ENCODE measurements at regions not wholly inside any gene's neighbourhood (a gene's known extent, or its start where the extent isn't known, plus 50 kb on each side); places are given as distances from the start of the nearest gene placed in this dataset.

DNA sequence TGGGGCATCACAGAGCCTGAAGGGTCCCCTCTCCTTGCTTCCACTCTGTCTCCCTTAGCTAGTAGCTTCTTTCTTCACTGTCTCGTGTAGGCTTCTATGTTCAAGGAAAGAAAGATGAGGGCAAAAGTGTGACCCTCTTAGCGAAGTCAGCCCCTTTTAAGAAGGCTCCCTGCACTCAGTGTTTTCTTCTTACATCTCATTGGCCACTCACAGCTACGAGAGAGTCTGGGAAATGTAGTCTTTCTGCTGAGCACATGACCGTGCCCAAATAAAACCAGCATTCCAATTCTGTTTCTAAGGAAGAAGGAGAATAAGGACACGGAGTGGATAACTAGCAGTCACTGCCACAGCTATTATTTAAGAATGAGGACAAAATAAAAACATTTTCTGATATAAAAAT, 104.9 kb upstream of the TNR start:
- dilution Hi-C loops (cut with MboI; ENCODE audit: extremely low pct_ligation_motif_present, low sequenced_read_pairs), result no loop called here
- Histone ChIP-seq H2AFZ (ENCODE audit: control insufficient read depth, low read length) (no peak overlapping the region), H3K9ac (ENCODE audit: control insufficient read depth, extremely low read depth, insufficient read depth, low read length) (no peak overlapping the region), H3K9me3 (ENCODE audit: control insufficient read depth, low read depth, low read length) (no peaks in the 10 kb centered on the region), H3K79me2 (ENCODE audit: control insufficient read depth, insufficient read depth, low read length) (no peaks in the 10 kb centered on the region), H3K4me1 (ENCODE audit: control insufficient read depth, extremely low read depth, insufficient read depth, low read length) (no peaks in the 10 kb centered on the region), H3K4me3 (ENCODE audit: control insufficient read depth in 2 of 3, extremely low read depth in 1 of 3, insufficient read depth in 2 of 3, low read depth in 1 of 3, low read length in 3 of 3) (no peak overlapping the region), H3K4me2 (ENCODE audit: control insufficient read depth, extremely low read depth, insufficient read depth, low read depth, low read length) (no peak overlapping the region), H4K20me1 (ENCODE audit: control insufficient read depth, extremely low read depth, insufficient read depth, low read length) (no peaks in the 10 kb centered on the region), H3K27ac (ENCODE audit: control insufficient read depth, insufficient read depth, low read length) (no peak overlapping the region), H3K9me1 (ENCODE audit: control insufficient read depth, extremely low read depth, insufficient read depth, low read length) (no peaks in the 10 kb centered on the region), H3K36me3 (ENCODE audit: control insufficient read depth in 2 of 2, extremely low read depth in 1 of 2, insufficient read depth in 2 of 2, low read length in 2 of 2) (no peaks in the 10 kb centered on the region), H3K27me3 (ENCODE audit: control insufficient read depth, extremely low read depth, insufficient read depth, low read length) (peaks cover 3% of the 10 kb centered on the region)
- no peak for DNase-seq (ENCODE audit: low read depth, low spot score)
- FAIRE-seq, result no peak
- TF ChIP-seq, protein P1, sequence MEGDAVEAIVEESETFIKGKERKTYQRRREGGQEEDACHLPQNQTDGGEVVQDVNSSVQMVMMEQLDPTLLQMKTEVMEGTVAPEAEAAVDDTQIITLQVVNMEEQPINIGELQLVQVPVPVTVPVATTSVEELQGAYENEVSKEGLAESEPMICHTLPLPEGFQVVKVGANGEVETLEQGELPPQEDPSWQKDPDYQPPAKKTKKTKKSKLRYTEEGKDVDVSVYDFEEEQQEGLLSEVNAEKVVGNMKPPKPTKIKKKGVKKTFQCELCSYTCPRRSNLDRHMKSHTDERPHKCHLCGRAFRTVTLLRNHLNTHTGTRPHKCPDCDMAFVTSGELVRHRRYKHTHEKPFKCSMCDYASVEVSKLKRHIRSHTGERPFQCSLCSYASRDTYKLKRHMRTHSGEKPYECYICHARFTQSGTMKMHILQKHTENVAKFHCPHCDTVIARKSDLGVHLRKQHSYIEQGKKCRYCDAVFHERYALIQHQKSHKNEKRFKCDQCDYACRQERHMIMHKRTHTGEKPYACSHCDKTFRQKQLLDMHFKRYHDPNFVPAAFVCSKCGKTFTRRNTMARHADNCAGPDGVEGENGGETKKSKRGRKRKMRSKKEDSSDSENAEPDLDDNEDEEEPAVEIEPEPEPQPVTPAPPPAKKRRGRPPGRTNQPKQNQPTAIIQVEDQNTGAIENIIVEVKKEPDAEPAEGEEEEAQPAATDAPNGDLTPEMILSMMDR (optimal IDR thresholded peaks at IDR 0.05 in 1 of 3, IDR thresholded peaks at IDR 0.05 in 1 of 3, conservative IDR thresholded peaks at IDR 0.05 in 1 of 3; ENCODE audit: extremely low read depth in 1 of 3, insufficient read depth in 2 of 3, low read length in 3 of 3), result no peak
- no peak for TF ChIP-seq EZH2 (IDR thresholded peaks at IDR 0.05; ENCODE audit: low read length)

DNA sequence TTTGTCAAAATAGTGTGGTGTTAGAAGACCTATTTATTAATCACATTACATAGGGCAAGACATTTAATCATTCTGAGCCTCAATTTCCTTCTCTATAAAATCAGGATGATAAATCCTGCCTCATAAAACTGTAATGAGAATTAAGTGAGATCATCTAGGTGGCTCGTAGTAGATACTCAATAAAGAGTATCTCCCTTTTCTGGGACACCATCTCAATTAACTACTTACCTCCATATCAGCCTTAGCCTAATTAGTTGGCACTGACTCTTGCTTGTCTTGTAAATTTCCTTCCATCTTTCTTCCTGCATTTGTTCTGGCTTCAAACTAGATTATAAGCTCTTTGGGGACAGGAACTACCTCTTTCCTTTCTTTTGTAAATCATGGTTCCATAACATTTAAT, 102.6 kb upstream of the TNR start:
- dilution Hi-C loops (cut with MboI; ENCODE audit: extremely low pct_ligation_motif_present, low sequenced_read_pairs), result no loop called here
- Histone ChIP-seq H4K20me1 (ENCODE audit: control insufficient read depth, extremely low read depth, insufficient read depth, low read length) (no peaks in the 10 kb centered on the region), H3K79me2 (ENCODE audit: control insufficient read depth, insufficient read depth, low read length) (no peaks in the 10 kb centered on the region), H3K9me3 (ENCODE audit: control insufficient read depth, low read depth, low read length) (no peaks in the 10 kb centered on the region), H3K36me3 (ENCODE audit: control insufficient read depth in 2 of 2, extremely low read depth in 1 of 2, insufficient read depth in 2 of 2, low read length in 2 of 2) (no peaks in the 10 kb centered on the region), H3K27ac (ENCODE audit: control insufficient read depth, insufficient read depth, low read length) (no peak overlapping the region), H3K9ac (ENCODE audit: control insufficient read depth, extremely low read depth, insufficient read depth, low read length) (no peak overlapping the region), H3K4me1 (ENCODE audit: control insufficient read depth, extremely low read depth, insufficient read depth, low read length) (no peaks in the 10 kb centered on the region), H2AFZ (ENCODE audit: control insufficient read depth, low read length) (no peak overlapping the region), H3K9me1 (ENCODE audit: control insufficient read depth, extremely low read depth, insufficient read depth, low read length) (no peaks in the 10 kb centered on the region), H3K4me3 (ENCODE audit: control insufficient read depth in 2 of 3, extremely low read depth in 1 of 3, insufficient read depth in 2 of 3, low read depth in 1 of 3, low read length in 3 of 3) (no peak overlapping the region), H3K4me2 (ENCODE audit: control insufficient read depth, extremely low read depth, insufficient read depth, low read depth, low read length) (no peak overlapping the region), H3K27me3 (ENCODE audit: control insufficient read depth, extremely low read depth, insufficient read depth, low read length) (peaks cover 9% of the 10 kb centered on the region)
- FAIRE-seq (no peak), DNase-seq (ENCODE audit: low read depth, low spot score) (no peak)
- peak; percentile 35 for TF ChIP-seq EZH2 (IDR thresholded peaks at IDR 0.05; ENCODE audit: low read length)
- TF ChIP-seq, protein P1 (optimal IDR thresholded peaks at IDR 0.05 in 1 of 3, IDR thresholded peaks at IDR 0.05 in 1 of 3, conservative IDR thresholded peaks at IDR 0.05 in 1 of 3; ENCODE audit: extremely low read depth in 1 of 3, insufficient read depth in 2 of 3, low read length in 3 of 3), result no peak
